Fibroblast of villous mesenchyme (primary cell): ENCODE measurements at regions not wholly inside any gene's neighbourhood (a gene's known extent, or its start where the extent isn't known, plus 50 kb on each side); places are given as distances from the start of the nearest gene placed in this dataset.

Experiments used
- DNase-seq: peaks from one replicate; pipeline ENCODE4 v3.0.0-alpha.2; 2010; ENCODE audit warnings: low read depth
- H3K4me3 ChIP-seq: 2 replicates; pipeline ENCODE4 v1.5.1; 2011; ENCODE audit warnings: low read depth, mild to moderate bottlenecking, low read length
- CTCF ChIP-seq: IDR thresholded peaks from 2 replicates; pipeline ENCODE4 v1.5.1; 2012; ENCODE audit warnings: low read depth, mild to moderate bottlenecking, low read length; ENCODE audit not compliant: insufficient read depth

GRCh38 chr13:73556128-73556527, 497.3 kb downstream of the KLF5 start:
- no peak for DNase-seq
- TF ChIP-seq CTCF, result no peak
- H3K4me3 ChIP-seq, result no peak overlapping the region

GRCh38 chr13:73551736-73552135, 492.9 kb downstream of the KLF5 start:
- H3K4me3 ChIP-seq, result no peak overlapping the region
- DNase-seq, result no peak
- TF ChIP-seq CTCF, result no peak

- no peak for DNase-seq
- no peak overlapping the region for H3K4me3 ChIP-seq
- TF ChIP-seq CTCF, result no peak
Measured at GRCh38 chr13:73549717-73550116, 490.9 kb downstream of the KLF5 start.

GRCh38 chr13:73548449-73548848, 489.6 kb downstream of the KLF5 start:
- H3K4me3 ChIP-seq, result no peak overlapping the region
- no peak for DNase-seq
- TF ChIP-seq CTCF, result no peak

GRCh38 chr13:73547239-73547638, 488.4 kb downstream of the KLF5 start:
- TF ChIP-seq CTCF, result no peak
- no peak overlapping the region for H3K4me3 ChIP-seq
- DNase-seq, result no peak

GRCh38 chr13:73544175-73544574, 485.4 kb downstream of the KLF5 start:
- TF ChIP-seq CTCF, result no peak
- no peak overlapping the region for H3K4me3 ChIP-seq
- no peak for DNase-seq

- H3K4me3 ChIP-seq, result no peak overlapping the region
- no peak for TF ChIP-seq CTCF
- no peak for DNase-seq
Measured at GRCh38 chr13:73542446-73542845, 483.6 kb downstream of the KLF5 start.
